HEK293 (cell line): ENCODE measurements at regions not wholly inside any gene's neighbourhood (a gene's known extent, or its start where the extent isn't known, plus 50 kb on each side); places are given as distances from the start of the nearest gene placed in this dataset.

ENCODE experiments used
- CTCF ChIA-PET: fragments of 350-600 bp; formaldehyde crosslinking; extraction: SDS; loops from one replicate; lab custom pipeline; 2021; ENCODE audit warnings: antibody characterized with exemption; lab: Yijun Ruan, JAX
- POLR2A ChIA-PET: fragments of 300-600 bp; formaldehyde crosslinking; extraction: SDS; loops from one replicate; lab custom pipeline; 2020; ENCODE audit warnings: antibody characterized with exemption, inconsistent platforms; lab: Yijun Ruan, JAX
- H3K27ac ChIP-seq: fragments of 200-500 bp; sonication (Bioruptor generic); 2 replicates; pipeline ENCODE4 v1.5.1; 2014; ENCODE audit warnings: low read depth, low read length, control low read depth, inconsistent platforms; ENCODE audit errors: extremely low read depth
- H3K36me3 ChIP-seq, 2 experiments: fragments of 200-500 bp in 1 of 2; sonication (Bioruptor generic) in 1 of 2; 1 replicate in 1 of 2; 2 replicates in 1 of 2; pipeline ENCODE4 v1.5.1; 2014 to 2017; ENCODE audit warnings: inconsistent platforms in 2 of 2, low read length in 2 of 2; ENCODE audit not compliant: control insufficient read depth in 2 of 2, insufficient read depth in 1 of 2
- H3K4me1 ChIP-seq: fragments of 200-500 bp; sonication (Bioruptor generic); 2 replicates; pipeline ENCODE4 v1.5.1; 2014; ENCODE audit warnings: mild to moderate bottlenecking, low read length, inconsistent platforms; ENCODE audit not compliant: control insufficient read depth, insufficient read depth
- H3K4me3 ChIP-seq: 2 replicates; pipeline ENCODE4 v1.5.1; 2011; ENCODE audit warnings: low read depth, mild to moderate bottlenecking, control low read depth, low read length, moderate library complexity
- H3K9me3 ChIP-seq: fragments of 200-500 bp; sonication (Bioruptor generic); 2 replicates; pipeline ENCODE4 v1.5.1; 2014; ENCODE audit warnings: low read depth, low read length, inconsistent platforms; ENCODE audit not compliant: control insufficient read depth, insufficient read depth
- BCL11A ChIP-seq: fragments of 450-650 bp; formaldehyde crosslinking; IDR thresholded peaks from 2 replicates; pipeline ENCODE4 v1.5.1; 2016; ENCODE audit warnings: low read depth, missing biosample characterization, missing genetic modification characterization
- GFI1B ChIP-seq: fragments of 450-650 bp; formaldehyde crosslinking; IDR thresholded peaks from 2 replicates; pipeline ENCODE4 v1.5.1; 2016; ENCODE audit warnings: missing biosample characterization, missing genetic modification characterization
- GLIS2 ChIP-seq: fragments of 450-650 bp; formaldehyde crosslinking; IDR thresholded peaks from 2 replicates; pipeline ENCODE4 v1.5.1; 2016; ENCODE audit warnings: missing biosample characterization, missing genetic modification characterization
- KLF7 ChIP-seq: fragments of 450-650 bp; formaldehyde crosslinking; IDR thresholded peaks from 2 replicates; pipeline ENCODE4 v1.5.1; 2016; ENCODE audit warnings: missing biosample characterization, missing genetic modification characterization, borderline replicate concordance
- MYNN ChIP-seq: fragments of 450-650 bp; formaldehyde crosslinking; IDR thresholded peaks from 2 replicates; pipeline ENCODE4 v1.5.1; 2016; ENCODE audit warnings: missing biosample characterization, missing genetic modification characterization, borderline replicate concordance
- YY1 ChIP-seq: fragments of 450-650 bp; formaldehyde crosslinking; IDR thresholded peaks from 2 replicates; pipeline ENCODE4 v1.5.1; 2018; ENCODE audit warnings: missing biosample characterization, missing genetic modification characterization
- ZIC2 ChIP-seq: fragments of 450-650 bp; formaldehyde crosslinking; IDR thresholded peaks from 2 replicates; pipeline ENCODE4 v1.5.1; 2016; ENCODE audit warnings: missing biosample characterization, missing genetic modification characterization
- ZNF274 ChIP-seq, 2 experiments: fragments of 200-500 bp in 1 of 2; fragments of 450-650 bp in 1 of 2; sonication (Bioruptor generic) in 1 of 2; formaldehyde crosslinking in 1 of 2; IDR thresholded peaks; 2 replicates each; pipeline versions ENCODE4 v1.5.1 to v1.6.1; 2014 to 2016; ENCODE audit warnings: borderline replicate concordance in 1 of 2, inconsistent platforms in 1 of 2, low read length in 1 of 2, missing biosample characterization in 1 of 2, missing genetic modification characterization in 1 of 2
- ZNF324 ChIP-seq: fragments of 450-650 bp; formaldehyde crosslinking; IDR thresholded peaks from 2 replicates; pipeline ENCODE4 v1.5.1; 2016; ENCODE audit warnings: missing biosample characterization, missing genetic modification characterization
- ZNF341 ChIP-seq: fragments of 450-650 bp; formaldehyde crosslinking; IDR thresholded peaks from 2 replicates; pipeline ENCODE4; 2016; ENCODE audit warnings: low read depth, missing biosample characterization, missing genetic modification characterization
- ZNF350 ChIP-seq: fragments of 450-650 bp; formaldehyde crosslinking; IDR thresholded peaks from 2 replicates; pipeline ENCODE4 v1.5.0; 2017; ENCODE audit warnings: missing biosample characterization, mild to moderate bottlenecking, missing genetic modification characterization
- ZNF529 ChIP-seq: fragments of 450-650 bp; formaldehyde crosslinking; IDR thresholded peaks from 2 replicates; pipeline ENCODE4 v1.5.1; 2017; ENCODE audit warnings: missing genetic modification characterization, missing biosample characterization; ENCODE audit not compliant: insufficient replicate concordance
- ZNF596 ChIP-seq: fragments of 450-650 bp; IDR thresholded peaks from 2 replicates; pipeline ENCODE4 v1.5.0; 2018; ENCODE audit warnings: missing biosample characterization, mild to moderate bottlenecking, missing genetic modification characterization, moderate library complexity
- ZNF645 ChIP-seq: fragments of 450-650 bp; formaldehyde crosslinking; IDR thresholded peaks from 2 replicates; pipeline ENCODE4; 2016; ENCODE audit warnings: missing biosample characterization, missing genetic modification characterization
- ZNF658 ChIP-seq: fragments of 450-650 bp; formaldehyde crosslinking; IDR thresholded peaks from 2 replicates; pipeline ENCODE4; 2016; ENCODE audit warnings: missing biosample characterization, missing genetic modification characterization
- ZNF664 ChIP-seq: fragments of 450-650 bp; formaldehyde crosslinking; IDR thresholded peaks from 2 replicates; pipeline ENCODE4 v1.5.1; 2016; ENCODE audit warnings: missing biosample characterization, missing genetic modification characterization
- ZNF704 ChIP-seq: fragments of 450-650 bp; formaldehyde crosslinking; IDR thresholded peaks from 2 replicates; pipeline ENCODE4 v1.5.1; 2016; ENCODE audit warnings: missing biosample characterization, missing genetic modification characterization
- ZNF747 ChIP-seq: fragments of 450-650 bp; formaldehyde crosslinking; IDR thresholded peaks from 2 replicates; pipeline ENCODE4 v1.5.1; 2016; ENCODE audit warnings: missing biosample characterization, missing genetic modification characterization
- ZNF837 ChIP-seq: fragments of 450-650 bp; formaldehyde crosslinking; IDR thresholded peaks from 2 replicates; pipeline ENCODE4 v1.5.1; 2016; ENCODE audit warnings: missing biosample characterization, missing genetic modification characterization
- TF ChIP-seq, protein P1 (sequence below): fragments of 450-650 bp; formaldehyde crosslinking; IDR thresholded peaks from 2 replicates; pipeline ENCODE4 v1.5.1; 2017; ENCODE audit warnings: missing biosample characterization, missing genetic modification characterization

DNA sequence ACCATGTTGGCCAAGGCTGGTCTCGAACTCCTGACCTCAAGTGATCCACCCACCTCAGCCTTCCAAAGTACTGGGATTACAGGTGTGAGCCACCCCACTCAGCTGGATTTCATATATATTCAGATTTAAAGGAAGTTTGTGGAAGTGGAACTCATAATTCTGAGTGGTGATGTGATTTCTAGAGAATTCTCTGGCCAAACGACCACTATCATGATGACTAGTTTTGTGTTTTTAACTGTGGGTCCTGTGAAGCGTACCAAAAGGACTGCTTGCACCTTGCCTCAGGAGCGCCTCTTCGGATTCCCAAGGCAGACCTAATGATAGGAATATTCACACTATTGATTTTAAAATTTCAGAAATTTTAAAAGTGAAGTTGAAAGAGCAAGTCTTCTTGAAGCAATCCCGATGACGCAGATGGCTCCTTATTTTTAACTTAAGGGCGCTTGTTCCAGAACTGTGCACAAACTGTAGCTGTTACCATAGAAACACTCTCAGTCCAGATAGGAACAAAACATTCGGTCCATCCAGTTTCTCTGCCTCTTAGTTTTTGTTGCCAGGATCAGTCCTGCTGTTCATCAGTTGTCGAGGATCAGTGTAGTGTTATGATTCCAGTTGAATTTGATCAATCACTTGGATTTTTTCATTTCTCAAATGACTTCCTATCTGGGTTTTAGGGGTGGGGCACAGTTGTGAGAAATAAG, 51.7 kb upstream of the CLCN4 start:
- H3K36me3 ChIP-seq: peaks cover 0 to 4% of the 10 kb centered on the region in 2 experiments; a peak in 1 of 3 replicates
- TF ChIP-seq BCL11A (tag by site-specific recombination) (no peak), YY1 (tag by site-specific recombination) (no peak), ZNF704 (no peak), GFI1B (tag by site-specific recombination) (no peak), KLF7 (tag by site-specific recombination) (no peak), ZNF596 (tag by site-specific recombination) (no peak), ZIC2 (tag by site-specific recombination) (no peak), ZNF747 (tag by site-specific recombination) (no peak), ZNF350 (no peak), MYNN (tag by site-specific recombination) (no peak), GLIS2 (tag by site-specific recombination) (no peak), ZNF341 (tag by site-specific recombination) (no peak), ZNF324 (tag by site-specific recombination) (no peak), ZNF645 (tag by site-specific recombination) (no peak)
- TF ChIP-seq, protein P1, sequence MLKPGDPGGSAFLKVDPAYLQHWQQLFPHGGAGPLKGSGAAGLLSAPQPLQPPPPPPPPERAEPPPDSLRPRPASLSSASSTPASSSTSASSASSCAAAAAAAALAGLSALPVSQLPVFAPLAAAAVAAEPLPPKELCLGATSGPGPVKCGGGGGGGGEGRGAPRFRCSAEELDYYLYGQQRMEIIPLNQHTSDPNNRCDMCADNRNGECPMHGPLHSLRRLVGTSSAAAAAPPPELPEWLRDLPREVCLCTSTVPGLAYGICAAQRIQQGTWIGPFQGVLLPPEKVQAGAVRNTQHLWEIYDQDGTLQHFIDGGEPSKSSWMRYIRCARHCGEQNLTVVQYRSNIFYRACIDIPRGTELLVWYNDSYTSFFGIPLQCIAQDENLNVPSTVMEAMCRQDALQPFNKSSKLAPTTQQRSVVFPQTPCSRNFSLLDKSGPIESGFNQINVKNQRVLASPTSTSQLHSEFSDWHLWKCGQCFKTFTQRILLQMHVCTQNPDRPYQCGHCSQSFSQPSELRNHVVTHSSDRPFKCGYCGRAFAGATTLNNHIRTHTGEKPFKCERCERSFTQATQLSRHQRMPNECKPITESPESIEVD (tag by site-specific recombination): no peak
- TF ChIP-seq, all 188 proteins: peak for 0
- Histone ChIP-seq H3K27ac (no peak overlapping the region), H3K4me1 (no peaks in the 10 kb centered on the region), H3K4me3 (no peak overlapping the region), H3K9me3 (no peaks in the 10 kb centered on the region)
- ChIA-PET CTCF (no interaction called here), POLR2A (no interaction called here)

DNA sequence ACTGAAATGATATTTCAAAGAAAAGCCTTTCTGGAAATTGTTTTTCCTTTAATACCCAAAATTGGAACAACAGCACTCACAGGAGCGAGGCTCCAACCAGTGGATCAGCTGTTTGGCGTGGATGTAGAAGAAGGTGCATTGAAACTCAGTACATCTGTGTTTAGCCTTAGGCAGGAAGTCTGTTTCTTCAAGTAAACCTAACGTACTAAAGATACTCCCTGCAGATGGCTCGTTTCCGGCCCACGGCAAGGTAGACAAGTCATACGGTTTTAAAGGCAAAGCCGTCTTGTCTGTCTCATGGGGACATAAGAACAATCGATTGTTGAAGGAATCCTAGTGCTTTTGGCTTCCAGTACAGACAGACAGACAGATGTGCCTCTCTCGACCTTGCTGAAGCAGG, 50.0 kb upstream of the CLCN4 start:
- no peak for TF ChIP-seq ZNF837
- TF ChIP-seq ZNF274 (IDR thresholded peaks at IDR 0.05; ENCODE audit: low read length): no peak
- no peak for TF ChIP-seq ZNF274 (tag by site-specific recombination; IDR thresholded peaks at IDR 0.05; ENCODE audit: borderline replicate concordance)
- no peak for TF ChIP-seq ZNF529
- TF ChIP-seq ZNF658: no peak
- TF ChIP-seq ZNF664 (tag by site-specific recombination): no peak
- no peaks in the 10 kb centered on the region for H3K4me1 ChIP-seq
- no peaks in the 10 kb centered on the region for H3K9me3 ChIP-seq
- POLR2A ChIA-PET: no interaction called here
- no peak overlapping the region for H3K4me3 ChIP-seq
- no peak overlapping the region for H3K27ac ChIP-seq
- H3K36me3 ChIP-seq: no peaks in the 10 kb centered on the region
- CTCF ChIA-PET: interaction anchor here (3.6 kb wide), 1 partner anchor 13 kb away, joined by 14 read pairs; no protein-coding TSS in a partner anchor
